Skeletal muscle cell (primary cell): ENCODE measurements at regions not wholly inside any gene's neighbourhood (a gene's known extent, or its start where the extent isn't known, plus 50 kb on each side); places are given as distances from the start of the nearest gene placed in this dataset.
A peak's percentile ranks its signal among the peaks of the same experiment; 100 is the strongest.
"Not testable (repeated sequence)": the region's sequence is repeated elsewhere in the genome, so short reads cannot be mapped to it uniquely, and the experiment has no call there.

Source experiments
- DNase-seq: peaks from one replicate; pipeline ENCODE4 v3.0.0-alpha.2; 2010; ENCODE audit warnings: low read depth
- H3K4me3 ChIP-seq: 2 replicates; pipeline ENCODE4 v1.5.1; 2011; ENCODE audit warnings: low read depth, mild to moderate bottlenecking, control low read depth, low read length, moderate library complexity

- DNase-seq, result no peak
- no peak overlapping the region for H3K4me3 ChIP-seq
These were observed 1202.4 kb upstream of the ATXN8OS start for GRCh38 chr13:68905186-68905585.

GRCh38 chr13:68897331-68897928 lies 1210.2 kb upstream of the ATXN8OS start:
- no peak for DNase-seq
- no peak overlapping the region for H3K4me3 ChIP-seq

- H3K4me3 ChIP-seq, result no peak overlapping the region
- peak; percentile 4 for DNase-seq
These were observed 1211.9 kb upstream of the ATXN8OS start for GRCh38 chr13:68895696-68896095.

GRCh38 chr13:68893721-68894120 lies 1213.9 kb upstream of the ATXN8OS start:
- H3K4me3 ChIP-seq, DNase-seq: not testable (repeated sequence)

GRCh38 chr13:68892596-68892995 lies 1215.0 kb upstream of the ATXN8OS start:
- DNase-seq, H3K4me3 ChIP-seq: not testable (repeated sequence)

GRCh38 chr13:68890101-68890500 lies 1217.5 kb upstream of the ATXN8OS start:
- H3K4me3 ChIP-seq, DNase-seq: not testable (repeated sequence)

DNA sequence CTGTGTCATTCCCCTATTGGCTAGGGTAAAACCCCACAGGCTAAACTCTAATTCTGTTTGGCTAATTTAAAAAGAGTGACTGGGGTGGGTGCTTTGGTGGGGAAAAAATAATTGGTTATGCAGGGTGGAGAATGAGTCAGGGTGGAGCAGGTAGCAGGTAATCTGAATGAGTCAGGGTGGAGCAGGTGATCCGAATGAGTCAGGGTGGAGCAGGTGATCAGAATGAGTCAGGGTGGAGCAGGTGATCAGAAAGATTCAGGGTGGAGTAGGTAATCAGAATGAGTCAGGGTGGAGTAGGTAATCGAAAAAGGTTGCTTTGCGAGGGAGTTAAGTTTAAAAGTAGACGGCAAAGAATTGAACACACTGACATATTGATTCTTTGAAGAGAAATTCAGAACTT lies 1218.8 kb upstream of the ATXN8OS start:
- no peak overlapping the region for H3K4me3 ChIP-seq
- no peak for DNase-seq

DNA sequence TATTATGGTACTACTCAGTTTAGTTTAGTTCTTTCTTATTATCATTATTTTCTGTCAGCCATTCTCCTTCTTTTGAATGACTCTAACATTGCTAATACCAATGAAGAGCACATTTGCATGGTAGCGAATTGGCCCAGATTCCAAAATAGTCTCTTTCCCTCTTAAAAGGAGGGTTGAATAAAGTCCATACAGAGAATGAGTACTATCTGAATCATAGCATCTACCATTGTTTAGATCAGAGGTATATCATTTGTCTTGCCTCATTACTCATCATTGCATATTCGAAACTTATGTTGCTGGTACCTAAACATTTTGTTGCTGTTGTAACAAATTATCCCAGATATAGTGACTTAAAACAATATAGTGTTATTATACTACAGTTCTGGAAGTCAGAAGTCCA lies 1235.3 kb upstream of the ATXN8OS start:
- no peak overlapping the region for H3K4me3 ChIP-seq
- DNase-seq, result no peak

DNA sequence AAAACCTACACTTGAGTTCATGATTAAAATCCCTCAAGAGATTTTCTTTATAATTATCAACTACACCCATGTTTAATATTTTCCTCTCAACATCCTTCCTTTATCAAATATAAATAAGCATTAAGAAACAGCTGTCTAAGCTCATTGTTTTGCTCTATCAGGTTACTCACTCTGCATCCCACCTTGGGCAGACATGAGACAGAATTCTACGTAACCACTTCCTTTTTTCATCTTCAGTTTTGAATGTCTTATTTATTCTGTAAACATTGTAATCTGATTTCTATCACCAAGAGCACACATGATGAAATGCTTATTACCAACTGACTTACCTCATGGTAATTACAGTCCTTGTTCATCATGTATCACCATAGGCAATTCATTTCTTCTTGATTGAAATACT lies 1256.6 kb upstream of the ATXN8OS start:
- DNase-seq, result no peak

DNA sequence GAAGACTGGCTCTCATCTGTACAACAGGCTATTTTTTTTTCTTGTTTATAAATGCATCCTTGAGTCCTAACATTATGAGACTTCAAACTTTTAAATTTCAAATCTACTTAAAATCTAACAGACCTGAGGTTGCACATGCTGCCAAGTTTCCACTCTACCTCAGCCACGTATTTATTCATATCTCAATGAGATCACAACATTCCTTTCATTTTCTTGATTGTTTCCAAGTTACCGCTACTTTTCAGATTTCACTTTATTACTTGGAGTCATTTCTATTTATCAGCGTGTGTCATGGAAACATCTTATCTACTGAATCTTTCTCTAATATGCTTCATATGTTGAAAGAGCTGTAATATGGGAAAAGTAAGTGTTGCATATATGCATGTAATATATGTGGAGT lies 1257.5 kb upstream of the ATXN8OS start:
- no peak overlapping the region for H3K4me3 ChIP-seq
- no peak for DNase-seq

More for the DNA sequence above, 1256.6 kb upstream of the ATXN8OS start:
- H3K4me3 ChIP-seq, result no peak overlapping the region

GRCh38 chr13:68846663-68847062 lies 1261.0 kb upstream of the ATXN8OS start:
- no peak overlapping the region for H3K4me3 ChIP-seq
- no peak for DNase-seq

DNA sequence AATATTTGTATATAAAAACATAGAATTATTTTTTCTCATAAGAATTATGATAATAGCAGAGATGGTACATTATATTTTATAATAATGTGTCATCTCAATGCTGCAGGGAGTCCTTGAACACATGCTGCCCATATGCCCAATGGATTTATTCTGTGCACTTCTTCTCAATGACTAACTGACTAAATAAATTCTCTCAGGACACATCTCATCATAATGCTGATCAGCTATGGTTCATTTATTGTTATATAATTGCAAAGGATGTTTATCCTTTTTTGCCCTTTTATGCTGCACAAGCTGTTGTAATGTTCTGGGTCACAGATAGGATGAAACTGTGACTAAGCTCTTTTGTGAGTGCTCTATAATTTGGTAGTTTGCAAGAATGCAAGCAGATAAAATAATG lies 1273.3 kb upstream of the ATXN8OS start:
- no peak for DNase-seq
- no peak overlapping the region for H3K4me3 ChIP-seq

DNA sequence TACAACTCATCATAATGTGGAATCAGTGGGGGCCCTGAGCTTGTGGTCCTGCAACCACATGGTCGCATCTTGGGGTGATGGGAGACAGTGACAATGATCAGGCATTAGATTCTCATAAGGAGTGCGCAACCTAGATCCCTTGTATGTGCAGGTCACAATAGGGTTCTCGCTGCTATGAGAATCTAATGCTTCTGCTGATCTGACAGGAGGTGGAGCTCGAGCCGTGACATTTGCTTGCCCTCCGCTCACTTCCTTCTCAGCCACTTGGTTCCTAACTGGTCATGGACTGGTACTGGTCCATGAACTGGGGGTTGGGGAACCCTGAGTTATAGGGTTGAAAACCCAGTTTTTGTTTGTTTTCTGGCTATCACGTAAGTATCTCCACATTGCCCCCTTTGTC lies 1290.9 kb upstream of the ATXN8OS start:
- H3K4me3 ChIP-seq, result no peak overlapping the region
- DNase-seq, result no peak

DNA sequence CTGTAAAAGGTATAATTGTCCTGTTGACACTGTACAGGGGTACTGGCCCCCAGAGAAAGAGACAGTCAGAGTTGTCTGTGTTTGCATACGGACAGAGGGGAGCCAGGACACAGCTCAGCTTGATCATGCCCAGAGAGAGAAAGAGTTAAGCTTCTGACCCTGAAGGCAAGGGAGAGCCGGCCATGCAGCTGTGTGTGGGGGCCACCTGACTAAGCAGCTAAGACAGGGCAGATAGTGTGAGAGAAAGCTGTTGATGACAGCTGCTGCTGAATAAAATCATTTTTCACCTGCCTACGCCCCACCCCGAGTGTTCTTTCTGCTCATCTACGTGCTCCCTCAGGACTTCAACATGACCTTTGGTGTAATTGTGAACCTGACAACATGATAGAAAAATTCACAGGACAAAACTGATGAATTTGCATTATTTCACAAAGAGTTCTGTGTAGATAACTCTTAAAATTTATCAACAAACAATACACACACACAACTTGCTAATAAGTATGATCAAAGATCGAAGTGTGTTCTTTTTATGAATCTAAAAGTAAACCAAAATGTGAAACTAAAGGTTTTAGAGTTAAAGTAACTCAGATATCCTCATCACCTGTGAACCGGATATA lies 1294.3 kb upstream of the ATXN8OS start:
- DNase-seq, result no peak
- no peak overlapping the region for H3K4me3 ChIP-seq

GRCh38 chr13:68810660-68811059 lies 1297.0 kb upstream of the ATXN8OS start:
- DNase-seq, result no peak
- no peak overlapping the region for H3K4me3 ChIP-seq

DNA sequence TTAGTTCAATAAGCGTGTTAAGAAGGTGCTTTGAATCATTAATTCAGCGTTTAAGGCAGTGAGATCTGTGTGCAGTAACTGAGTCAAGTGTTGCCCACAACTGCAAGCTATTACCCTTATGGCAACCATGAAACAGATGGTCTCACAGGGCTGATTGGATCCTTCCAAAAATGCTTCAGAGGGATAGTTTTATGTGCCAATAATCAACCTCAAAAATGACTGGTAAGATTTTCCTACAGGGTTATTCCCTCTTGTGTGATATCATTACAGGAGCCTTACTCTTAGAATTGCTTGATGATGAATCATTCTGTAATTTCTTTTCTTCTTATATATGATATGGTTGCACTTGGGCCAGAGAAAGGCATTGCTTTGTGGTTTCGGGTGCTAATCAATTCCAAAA lies 1299.2 kb upstream of the ATXN8OS start:
- DNase-seq, result no peak
- H3K4me3 ChIP-seq, result no peak overlapping the region

DNA sequence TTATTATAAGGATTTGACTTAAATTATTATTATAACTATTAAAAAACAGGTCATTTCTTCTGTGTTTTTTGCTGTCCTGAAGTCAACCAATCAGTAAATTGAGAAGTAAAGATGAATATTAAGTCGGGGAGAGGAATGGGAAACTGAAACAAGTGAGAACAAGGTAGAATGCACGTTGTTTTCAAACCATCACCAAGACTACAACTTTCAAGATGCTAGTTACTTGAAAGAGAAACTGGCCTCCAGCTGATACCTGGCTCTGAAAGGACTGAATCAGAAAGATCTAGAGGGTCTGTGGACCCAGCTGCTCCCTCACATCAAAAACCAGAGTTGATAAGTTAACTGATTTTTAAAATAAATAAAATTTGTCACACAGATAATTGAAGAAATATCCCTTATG lies 1301.5 kb upstream of the ATXN8OS start:
- no peak for DNase-seq

GRCh38 chr13:68784275-68784674 lies 1323.4 kb upstream of the ATXN8OS start:
- DNase-seq, result no peak
- H3K4me3 ChIP-seq, result no peak overlapping the region

More for the DNA sequence above, 1301.5 kb upstream of the ATXN8OS start:
- H3K4me3 ChIP-seq, result no peak overlapping the region

DNA sequence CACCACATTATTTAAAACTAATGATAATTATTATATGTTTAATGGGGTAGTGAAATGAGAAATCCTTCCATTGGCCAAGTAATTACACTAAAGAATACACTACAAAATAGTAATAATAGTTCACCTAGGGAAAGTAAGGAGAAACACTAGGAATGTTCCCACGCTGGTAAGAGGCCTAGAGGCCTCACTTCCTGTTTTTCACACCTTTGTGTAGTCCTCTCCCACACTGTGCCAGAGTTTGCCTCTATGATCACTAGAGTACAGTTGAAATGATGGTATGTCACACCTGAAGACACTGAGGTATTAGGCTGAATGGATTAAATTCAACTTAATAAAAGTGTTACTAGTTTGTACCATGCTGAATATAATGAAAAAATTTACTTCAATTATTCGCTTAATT lies 1348.0 kb upstream of the ATXN8OS start:
- no peak overlapping the region for H3K4me3 ChIP-seq
- DNase-seq, result no peak

DNA sequence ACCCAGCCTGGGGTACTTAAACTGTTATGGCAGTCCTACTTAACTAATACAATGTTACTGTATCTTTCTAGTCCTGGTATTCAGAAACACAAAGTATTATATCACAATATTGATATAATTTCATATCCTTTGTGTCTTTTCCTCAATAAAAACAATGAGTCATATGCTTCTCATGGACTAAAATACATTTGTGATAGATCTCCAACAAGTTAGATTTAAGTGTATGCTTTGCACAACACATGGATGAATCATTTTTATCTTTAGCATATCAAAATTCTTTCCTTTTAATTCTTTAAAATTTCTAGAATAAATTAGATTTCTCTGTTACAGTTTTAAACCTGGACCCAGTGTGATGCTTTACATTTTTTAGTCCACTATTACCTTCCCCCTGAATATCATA lies 1357.8 kb upstream of the ATXN8OS start:
- DNase-seq, result no peak

DNA sequence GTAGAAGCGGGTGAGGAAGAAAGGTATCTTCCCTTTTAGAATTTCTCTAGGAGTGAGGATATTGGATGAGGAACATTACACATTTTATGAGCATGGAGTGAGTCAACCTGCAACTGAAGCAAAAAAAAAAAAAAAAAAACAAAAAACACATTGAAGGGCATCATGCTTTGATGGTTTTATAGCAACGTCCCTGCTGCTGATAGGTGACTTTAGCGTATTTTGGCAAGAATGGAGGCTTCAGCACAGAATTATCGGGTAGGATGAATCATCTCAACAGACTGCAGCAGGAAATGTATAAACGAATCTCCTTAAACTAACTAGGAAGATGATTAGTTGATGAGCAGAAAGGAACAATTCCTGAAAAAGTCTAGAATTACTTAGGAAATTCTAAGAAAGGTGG lies 1359.6 kb upstream of the ATXN8OS start:
- DNase-seq, result no peak
- no peak overlapping the region for H3K4me3 ChIP-seq

More for the DNA sequence above, 1357.8 kb upstream of the ATXN8OS start:
- no peak overlapping the region for H3K4me3 ChIP-seq
